ENCODE measurements at regions not wholly inside any gene's neighbourhood (a gene's known extent, or its start where the extent isn't known, plus 50 kb on each side); places are given as distances from the start of the nearest gene placed in this dataset.

DNA sequence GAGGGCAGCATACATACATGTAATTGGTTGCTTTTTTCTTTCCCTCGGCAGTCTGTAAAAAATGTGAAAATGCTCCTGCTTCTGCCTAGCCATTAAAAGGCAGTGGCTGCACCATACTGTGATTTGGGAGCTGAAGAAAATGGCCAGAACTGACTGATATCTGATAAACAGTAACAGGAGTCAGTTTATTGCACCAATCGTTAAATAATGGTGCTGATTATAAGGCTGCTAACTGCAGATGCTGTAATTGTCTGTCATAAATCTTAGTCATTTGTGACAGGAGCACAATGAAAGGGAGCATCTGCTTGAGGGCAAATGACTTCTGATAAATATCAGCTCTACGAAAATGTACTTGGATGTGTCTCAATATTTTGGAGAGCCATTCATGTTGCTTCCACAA is 263.1 kb upstream of the DNAJC19 start:
- Mint-ChIP-seq H3K4me3 (no peak overlapping the region), H3K27ac (no peak overlapping the region), H3K4me1 (peaks cover 21% of the 10 kb centered on the region), H3K27me3 (ENCODE audit: insufficient read depth, low read depth, poor library complexity) (no peaks in the 10 kb centered on the region), H3K36me3 (ENCODE audit: low read depth) (no peaks in the 10 kb centered on the region), H3K9me3 (no peaks in the 10 kb centered on the region)
- no peak overlapping the region for H3K4me3 ChIP-seq
- no peak for TF ChIP-seq STAT1 (IDR thresholded peaks at IDR 0.05; ENCODE audit: unreplicated experiment)
- TF ChIP-seq ZNF114 (CRISPR knock-in tag; IDR thresholded peaks at IDR 0.05) = no peak
- TF ChIP-seq CREB1 (CRISPR knock-in tag; IDR thresholded peaks at IDR 0.05; ENCODE audit: low read depth) = no peak
- no peak for TF ChIP-seq NANOG (IDR thresholded peaks at IDR 0.05; ENCODE audit: borderline replicate concordance)
- TF ChIP-seq, protein P1, sequence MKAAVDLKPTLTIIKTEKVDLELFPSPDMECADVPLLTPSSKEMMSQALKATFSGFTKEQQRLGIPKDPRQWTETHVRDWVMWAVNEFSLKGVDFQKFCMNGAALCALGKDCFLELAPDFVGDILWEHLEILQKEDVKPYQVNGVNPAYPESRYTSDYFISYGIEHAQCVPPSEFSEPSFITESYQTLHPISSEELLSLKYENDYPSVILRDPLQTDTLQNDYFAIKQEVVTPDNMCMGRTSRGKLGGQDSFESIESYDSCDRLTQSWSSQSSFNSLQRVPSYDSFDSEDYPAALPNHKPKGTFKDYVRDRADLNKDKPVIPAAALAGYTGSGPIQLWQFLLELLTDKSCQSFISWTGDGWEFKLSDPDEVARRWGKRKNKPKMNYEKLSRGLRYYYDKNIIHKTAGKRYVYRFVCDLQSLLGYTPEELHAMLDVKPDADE (IDR thresholded peaks at IDR 0.05) = no peak
- TF ChIP-seq, protein P2, sequence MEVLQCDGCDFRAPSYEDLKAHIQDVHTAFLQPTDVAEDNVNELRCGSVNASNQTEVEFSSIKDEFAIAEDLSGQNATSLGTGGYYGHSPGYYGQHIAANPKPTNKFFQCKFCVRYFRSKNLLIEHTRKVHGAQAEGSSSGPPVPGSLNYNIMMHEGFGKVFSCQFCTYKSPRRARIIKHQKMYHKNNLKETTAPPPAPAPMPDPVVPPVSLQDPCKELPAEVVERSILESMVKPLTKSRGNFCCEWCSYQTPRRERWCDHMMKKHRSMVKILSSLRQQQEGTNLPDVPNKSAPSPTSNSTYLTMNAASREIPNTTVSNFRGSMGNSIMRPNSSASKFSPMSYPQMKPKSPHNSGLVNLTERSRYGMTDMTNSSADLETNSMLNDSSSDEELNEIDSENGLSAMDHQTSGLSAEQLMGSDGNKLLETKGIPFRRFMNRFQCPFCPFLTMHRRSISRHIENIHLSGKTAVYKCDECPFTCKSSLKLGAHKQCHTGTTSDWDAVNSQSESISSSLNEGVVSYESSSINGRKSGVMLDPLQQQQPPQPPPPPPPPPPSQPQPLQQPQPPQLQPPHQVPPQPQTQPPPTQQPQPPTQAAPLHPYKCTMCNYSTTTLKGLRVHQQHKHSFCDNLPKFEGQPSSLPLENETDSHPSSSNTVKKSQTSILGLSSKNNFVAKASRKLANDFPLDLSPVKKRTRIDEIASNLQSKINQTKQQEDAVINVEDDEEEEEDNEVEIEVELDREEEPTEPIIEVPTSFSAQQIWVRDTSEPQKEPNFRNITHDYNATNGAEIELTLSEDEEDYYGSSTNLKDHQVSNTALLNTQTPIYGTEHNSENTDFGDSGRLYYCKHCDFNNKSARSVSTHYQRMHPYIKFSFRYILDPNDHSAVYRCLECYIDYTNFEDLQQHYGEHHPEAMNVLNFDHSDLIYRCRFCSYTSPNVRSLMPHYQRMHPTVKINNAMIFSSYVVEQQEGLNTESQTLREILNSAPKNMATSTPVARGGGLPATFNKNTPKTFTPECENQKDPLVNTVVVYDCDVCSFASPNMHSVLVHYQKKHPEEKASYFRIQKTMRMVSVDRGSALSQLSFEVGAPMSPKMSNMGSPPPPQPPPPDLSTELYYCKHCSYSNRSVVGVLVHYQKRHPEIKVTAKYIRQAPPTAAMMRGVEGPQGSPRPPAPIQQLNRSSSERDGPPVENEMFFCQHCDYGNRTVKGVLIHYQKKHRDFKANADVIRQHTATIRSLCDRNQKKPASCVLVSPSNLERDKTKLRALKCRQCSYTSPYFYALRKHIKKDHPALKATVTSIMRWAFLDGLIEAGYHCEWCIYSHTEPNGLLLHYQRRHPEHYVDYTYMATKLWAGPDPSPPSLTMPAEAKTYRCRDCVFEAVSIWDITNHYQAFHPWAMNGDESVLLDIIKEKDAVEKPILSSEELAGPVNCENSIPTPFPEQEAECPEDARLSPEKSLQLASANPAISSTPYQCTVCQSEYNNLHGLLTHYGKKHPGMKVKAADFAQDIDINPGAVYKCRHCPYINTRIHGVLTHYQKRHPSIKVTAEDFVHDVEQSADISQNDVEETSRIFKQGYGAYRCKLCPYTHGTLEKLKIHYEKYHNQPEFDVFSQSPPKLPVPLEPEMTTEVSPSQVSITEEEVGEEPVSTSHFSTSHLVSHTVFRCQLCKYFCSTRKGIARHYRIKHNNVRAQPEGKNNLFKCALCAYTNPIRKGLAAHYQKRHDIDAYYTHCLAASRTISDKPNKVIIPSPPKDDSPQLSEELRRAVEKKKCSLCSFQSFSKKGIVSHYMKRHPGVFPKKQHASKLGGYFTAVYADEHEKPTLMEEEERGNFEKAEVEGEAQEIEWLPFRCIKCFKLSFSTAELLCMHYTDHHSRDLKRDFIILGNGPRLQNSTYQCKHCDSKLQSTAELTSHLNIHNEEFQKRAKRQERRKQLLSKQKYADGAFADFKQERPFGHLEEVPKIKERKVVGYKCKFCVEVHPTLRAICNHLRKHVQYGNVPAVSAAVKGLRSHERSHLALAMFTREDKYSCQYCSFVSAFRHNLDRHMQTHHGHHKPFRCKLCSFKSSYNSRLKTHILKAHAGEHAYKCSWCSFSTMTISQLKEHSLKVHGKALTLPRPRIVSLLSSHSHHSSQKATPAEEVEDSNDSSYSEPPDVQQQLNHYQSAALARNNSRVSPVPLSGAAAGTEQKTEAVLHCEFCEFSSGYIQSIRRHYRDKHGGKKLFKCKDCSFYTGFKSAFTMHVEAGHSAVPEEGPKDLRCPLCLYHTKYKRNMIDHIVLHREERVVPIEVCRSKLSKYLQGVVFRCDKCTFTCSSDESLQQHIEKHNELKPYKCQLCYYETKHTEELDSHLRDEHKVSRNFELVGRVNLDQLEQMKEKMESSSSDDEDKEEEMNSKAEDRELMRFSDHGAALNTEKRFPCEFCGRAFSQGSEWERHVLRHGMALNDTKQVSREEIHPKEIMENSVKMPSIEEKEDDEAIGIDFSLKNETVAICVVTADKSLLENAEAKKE (CRISPR knock-in tag; IDR thresholded peaks at IDR 0.05) = no peak
- TF ChIP-seq, protein P3, sequence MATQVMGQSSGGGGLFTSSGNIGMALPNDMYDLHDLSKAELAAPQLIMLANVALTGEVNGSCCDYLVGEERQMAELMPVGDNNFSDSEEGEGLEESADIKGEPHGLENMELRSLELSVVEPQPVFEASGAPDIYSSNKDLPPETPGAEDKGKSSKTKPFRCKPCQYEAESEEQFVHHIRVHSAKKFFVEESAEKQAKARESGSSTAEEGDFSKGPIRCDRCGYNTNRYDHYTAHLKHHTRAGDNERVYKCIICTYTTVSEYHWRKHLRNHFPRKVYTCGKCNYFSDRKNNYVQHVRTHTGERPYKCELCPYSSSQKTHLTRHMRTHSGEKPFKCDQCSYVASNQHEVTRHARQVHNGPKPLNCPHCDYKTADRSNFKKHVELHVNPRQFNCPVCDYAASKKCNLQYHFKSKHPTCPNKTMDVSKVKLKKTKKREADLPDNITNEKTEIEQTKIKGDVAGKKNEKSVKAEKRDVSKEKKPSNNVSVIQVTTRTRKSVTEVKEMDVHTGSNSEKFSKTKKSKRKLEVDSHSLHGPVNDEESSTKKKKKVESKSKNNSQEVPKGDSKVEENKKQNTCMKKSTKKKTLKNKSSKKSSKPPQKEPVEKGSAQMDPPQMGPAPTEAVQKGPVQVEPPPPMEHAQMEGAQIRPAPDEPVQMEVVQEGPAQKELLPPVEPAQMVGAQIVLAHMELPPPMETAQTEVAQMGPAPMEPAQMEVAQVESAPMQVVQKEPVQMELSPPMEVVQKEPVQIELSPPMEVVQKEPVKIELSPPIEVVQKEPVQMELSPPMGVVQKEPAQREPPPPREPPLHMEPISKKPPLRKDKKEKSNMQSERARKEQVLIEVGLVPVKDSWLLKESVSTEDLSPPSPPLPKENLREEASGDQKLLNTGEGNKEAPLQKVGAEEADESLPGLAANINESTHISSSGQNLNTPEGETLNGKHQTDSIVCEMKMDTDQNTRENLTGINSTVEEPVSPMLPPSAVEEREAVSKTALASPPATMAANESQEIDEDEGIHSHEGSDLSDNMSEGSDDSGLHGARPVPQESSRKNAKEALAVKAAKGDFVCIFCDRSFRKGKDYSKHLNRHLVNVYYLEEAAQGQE (IDR thresholded peaks at IDR 0.05; ENCODE audit: unreplicated experiment) = no peak
- TF ChIP-seq, protein P4, sequence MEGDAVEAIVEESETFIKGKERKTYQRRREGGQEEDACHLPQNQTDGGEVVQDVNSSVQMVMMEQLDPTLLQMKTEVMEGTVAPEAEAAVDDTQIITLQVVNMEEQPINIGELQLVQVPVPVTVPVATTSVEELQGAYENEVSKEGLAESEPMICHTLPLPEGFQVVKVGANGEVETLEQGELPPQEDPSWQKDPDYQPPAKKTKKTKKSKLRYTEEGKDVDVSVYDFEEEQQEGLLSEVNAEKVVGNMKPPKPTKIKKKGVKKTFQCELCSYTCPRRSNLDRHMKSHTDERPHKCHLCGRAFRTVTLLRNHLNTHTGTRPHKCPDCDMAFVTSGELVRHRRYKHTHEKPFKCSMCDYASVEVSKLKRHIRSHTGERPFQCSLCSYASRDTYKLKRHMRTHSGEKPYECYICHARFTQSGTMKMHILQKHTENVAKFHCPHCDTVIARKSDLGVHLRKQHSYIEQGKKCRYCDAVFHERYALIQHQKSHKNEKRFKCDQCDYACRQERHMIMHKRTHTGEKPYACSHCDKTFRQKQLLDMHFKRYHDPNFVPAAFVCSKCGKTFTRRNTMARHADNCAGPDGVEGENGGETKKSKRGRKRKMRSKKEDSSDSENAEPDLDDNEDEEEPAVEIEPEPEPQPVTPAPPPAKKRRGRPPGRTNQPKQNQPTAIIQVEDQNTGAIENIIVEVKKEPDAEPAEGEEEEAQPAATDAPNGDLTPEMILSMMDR (conservative IDR thresholded peaks at IDR 0.05; ENCODE audit: low read depth in 2 of 2) = no peak
- TF ChIP-seq ZNF331 (CRISPR knock-in tag; IDR thresholded peaks at IDR 0.05; ENCODE audit: low read depth) = no peak
- H3K27me3 ChIP-seq (ENCODE audit: insufficient read depth) = no peaks in the 10 kb centered on the region
- no peaks in the 10 kb centered on the region for H3F3A ChIP-seq (replicated peaks; ENCODE audit: low read depth)
- H4K20me1 ChIP-seq (replicated peaks; ENCODE audit: insufficient read depth) = no peaks in the 10 kb centered on the region
- H3K4me1 ChIP-seq (ENCODE audit: insufficient read depth) = peaks cover 15% of the 10 kb centered on the region; the same call in 1 of the 2 replicates
- DNase-seq (ENCODE audit: low spot score) (no peak), ATAC-seq (no peak)
- peak overlapping the region; percentile 46 for H3K4me2 ChIP-seq
- H2AFZ ChIP-seq = peak overlapping the region; percentile 40
- no peaks in the 10 kb centered on the region for H3K79me2 ChIP-seq (replicated peaks; ENCODE audit: insufficient read depth)
- H3K27ac ChIP-seq (ENCODE audit: low read depth) = no peak overlapping the region
- no peaks in the 10 kb centered on the region for H3K36me3 ChIP-seq (ENCODE audit: insufficient read depth)
- H3K9me2 ChIP-seq (ENCODE audit: insufficient read depth) = no peaks in the 10 kb centered on the region

All from GM23338 (cell line).